SU-DHL-6 (cell line): ENCODE measurements at regions not wholly inside any gene's neighbourhood (a gene's known extent, or its start where the extent isn't known, plus 50 kb on each side); places are given as distances from the start of the nearest gene placed in this dataset.

ENCODE experiments used
- EZH2phosphoT487 ChIP-seq: fragments of 200-600 bp; sonication (generic), shearing (Covaris generic); conservative IDR thresholded peaks from 2 replicates; pipeline ENCODE4 v1.6.1; 2018; ENCODE audit warnings: mild to moderate bottlenecking, antibody characterized with exemption, low read length, moderate library complexity, mixed read lengths
- TF ChIP-seq, protein P1 (sequence below): fragments of 200-600 bp; sonication (generic); IDR thresholded peaks from one replicate; pipeline ENCODE4 v1.5.1; 2017; ENCODE audit warnings: antibody characterized with exemption, mild to moderate bottlenecking, low read length, moderate library complexity; ENCODE audit not compliant: insufficient read depth, poor library complexity, severe bottlenecking

DNA sequence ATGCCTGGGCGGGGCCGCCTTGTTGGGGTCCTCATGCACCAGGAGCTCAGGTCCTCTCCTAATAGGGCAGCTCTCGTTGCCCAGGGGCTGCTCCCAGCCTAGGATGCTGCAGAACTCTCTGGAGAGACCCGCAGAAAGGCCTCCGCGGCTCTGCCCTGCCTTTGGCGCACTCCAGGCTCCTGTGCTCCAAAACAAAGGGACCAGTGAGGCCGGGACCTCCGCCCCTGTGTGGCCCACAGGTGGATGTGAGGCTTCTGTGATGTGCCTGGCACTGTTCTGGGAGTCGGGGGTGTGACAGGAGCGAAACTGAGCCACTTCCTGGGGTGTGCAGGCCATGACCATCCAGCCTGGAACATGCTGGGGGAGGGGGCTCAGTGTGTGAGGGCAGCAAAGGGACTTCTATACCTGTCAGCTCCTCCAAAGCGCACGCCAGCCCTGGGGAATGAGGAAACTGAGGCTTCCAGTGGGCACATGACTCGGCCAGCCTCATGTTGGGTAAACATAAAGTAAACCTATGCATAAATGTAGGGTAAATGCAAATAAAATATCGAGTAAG, 153.2 kb downstream of the IRF8 start:
- TF ChIP-seq, protein P1, sequence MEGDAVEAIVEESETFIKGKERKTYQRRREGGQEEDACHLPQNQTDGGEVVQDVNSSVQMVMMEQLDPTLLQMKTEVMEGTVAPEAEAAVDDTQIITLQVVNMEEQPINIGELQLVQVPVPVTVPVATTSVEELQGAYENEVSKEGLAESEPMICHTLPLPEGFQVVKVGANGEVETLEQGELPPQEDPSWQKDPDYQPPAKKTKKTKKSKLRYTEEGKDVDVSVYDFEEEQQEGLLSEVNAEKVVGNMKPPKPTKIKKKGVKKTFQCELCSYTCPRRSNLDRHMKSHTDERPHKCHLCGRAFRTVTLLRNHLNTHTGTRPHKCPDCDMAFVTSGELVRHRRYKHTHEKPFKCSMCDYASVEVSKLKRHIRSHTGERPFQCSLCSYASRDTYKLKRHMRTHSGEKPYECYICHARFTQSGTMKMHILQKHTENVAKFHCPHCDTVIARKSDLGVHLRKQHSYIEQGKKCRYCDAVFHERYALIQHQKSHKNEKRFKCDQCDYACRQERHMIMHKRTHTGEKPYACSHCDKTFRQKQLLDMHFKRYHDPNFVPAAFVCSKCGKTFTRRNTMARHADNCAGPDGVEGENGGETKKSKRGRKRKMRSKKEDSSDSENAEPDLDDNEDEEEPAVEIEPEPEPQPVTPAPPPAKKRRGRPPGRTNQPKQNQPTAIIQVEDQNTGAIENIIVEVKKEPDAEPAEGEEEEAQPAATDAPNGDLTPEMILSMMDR, result no peak
- no peak for TF ChIP-seq EZH2phosphoT487
